T-helper 2 cell treated with Interferon-gamma antibody and Interleukin-4, amounts not matched to agents 100 ng/mL and 5 ng/mL, for 36 hours (primary cell): ENCODE measurements at regions not wholly inside any gene's neighbourhood (a gene's known extent, or its start where the extent isn't known, plus 50 kb on each side); places are given as distances from the start of the nearest gene placed in this dataset.

Experiments
- intact Hi-C: fragments of 100-400 bp; cut with micrococcal nuclease; formaldehyde crosslinking; loops from one replicate; pipeline ENCODE4 v1.15.1; 2023

DNA sequence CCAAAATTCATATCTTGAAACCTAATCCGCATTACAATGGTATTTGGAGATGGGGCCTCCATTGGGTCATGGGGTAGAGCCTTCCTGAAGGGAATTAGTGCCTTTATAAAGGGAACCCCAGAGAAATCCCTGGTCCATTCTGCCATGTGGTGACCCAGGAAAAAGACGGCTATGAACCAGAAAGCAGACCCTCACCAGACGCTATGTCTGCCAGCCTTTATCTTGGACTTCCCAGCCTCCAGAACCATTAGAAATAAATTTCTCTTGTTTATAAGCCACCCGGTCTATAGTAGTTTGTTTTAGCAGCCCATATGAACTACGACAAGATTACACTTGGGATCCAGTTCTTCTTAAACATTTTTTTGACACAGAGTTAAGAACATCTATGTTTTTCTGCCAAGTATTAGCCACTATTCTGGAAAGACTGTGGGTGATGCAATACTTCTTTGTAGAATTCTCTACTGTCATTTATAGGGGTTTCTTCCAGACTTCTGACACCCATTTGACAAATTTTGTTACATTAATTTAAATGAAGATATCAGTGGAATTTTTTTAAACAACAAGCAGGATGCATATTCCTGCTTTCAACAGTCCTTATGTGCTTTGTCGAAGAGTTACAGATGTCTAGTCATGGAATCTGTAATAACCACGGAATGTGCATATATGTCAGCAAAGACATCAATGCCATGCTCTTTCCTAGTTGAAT, 572.4 kb downstream of the NR2F1-AS1 start:
- intact Hi-C loops = no loop called here

DNA sequence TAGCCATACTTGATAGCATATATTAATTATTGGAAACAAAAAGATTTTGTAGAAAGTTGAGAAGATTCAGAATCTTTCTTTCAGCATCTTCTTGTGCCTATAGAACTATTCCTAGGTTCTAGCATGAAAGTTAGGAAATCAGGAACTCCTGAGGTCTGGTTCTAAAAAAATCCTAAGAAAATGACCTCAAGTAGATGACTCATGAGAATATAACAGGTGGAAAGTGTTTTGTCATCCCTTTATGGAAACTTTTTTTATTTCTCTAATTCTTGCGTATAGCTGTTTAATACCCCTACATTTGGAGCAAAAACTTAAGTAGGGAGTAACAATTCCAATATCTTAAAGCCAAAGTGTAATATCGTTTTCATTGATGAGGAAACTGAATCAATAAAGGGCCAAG, 574.1 kb downstream of the NR2F1-AS1 start:
- intact Hi-C loops = no loop called here

GRCh38 chr5:92998456-92998855, 582.6 kb downstream of the NR2F1-AS1 start:
- intact Hi-C loops = no loop called here

DNA sequence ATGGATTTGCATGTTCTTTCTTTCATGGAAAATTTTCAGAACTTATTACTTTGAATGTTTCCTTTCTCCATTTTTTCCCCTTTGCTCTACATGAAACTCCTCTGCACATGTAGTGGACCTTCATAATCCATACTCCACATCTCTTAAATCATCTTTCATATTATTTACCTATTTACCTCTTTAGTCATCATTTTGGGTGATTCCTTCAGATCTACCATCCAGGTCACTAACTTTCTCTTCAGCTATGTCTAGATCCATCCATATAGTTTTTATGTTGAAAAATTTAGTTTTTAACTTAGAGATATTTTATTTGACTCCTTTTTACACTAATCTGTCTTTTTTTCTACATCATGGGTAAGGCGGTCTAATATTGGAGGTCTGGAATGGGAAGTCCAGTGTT, 586.6 kb downstream of the NR2F1-AS1 start:
- intact Hi-C loops = no loop called here

DNA sequence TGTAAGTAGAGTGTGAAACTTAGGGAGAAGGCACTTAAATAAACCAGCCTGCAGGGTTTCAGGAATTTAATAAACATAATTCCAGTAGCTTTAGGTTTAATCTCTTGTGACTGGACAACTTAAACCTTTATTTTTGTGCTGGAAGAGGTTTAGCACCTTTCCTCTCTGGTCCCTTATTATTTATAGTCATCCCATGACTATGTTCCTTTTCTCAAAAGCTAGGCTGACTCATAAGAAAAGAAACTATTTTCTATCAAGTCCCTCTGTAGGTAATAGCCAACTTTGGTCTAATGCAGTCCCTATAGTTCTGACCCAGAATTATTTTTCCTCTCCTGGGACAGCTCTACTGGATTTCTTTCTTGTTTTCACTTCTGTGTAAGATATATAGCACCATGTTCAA, 588.9 kb downstream of the NR2F1-AS1 start:
- intact Hi-C loops = no loop called here

GRCh38 chr5:92991581-92992067, 589.4 kb downstream of the NR2F1-AS1 start:
- intact Hi-C loops = no loop called here

DNA sequence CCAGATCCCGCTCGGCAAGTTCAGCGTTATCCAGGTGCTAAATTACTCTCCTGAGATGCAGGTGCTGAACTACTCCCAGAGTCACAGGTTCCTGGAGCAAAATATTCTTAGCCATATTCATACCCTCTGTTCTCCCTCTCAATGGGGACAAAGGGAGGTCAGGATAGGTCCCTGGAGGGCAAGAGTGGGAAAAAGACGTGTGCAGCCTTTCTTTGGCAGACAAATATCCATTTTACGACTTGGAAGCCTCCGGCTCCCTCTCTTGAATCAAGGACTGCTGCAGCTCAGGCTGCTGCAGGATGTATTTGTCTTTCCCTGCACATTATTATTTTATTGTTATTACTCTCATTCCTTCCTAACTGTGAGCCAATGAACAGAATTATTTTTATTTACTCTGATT, 590.2 kb downstream of the NR2F1-AS1 start:
- intact Hi-C loops = no loop called here

- intact Hi-C loops = no loop called here
These were observed 600.0 kb downstream of the NR2F1-AS1 start for GRCh38 chr5:92981001-92981400.

- intact Hi-C loops = no loop called here
These were observed 600.5 kb downstream of the NR2F1-AS1 start for GRCh38 chr5:92980491-92980890.

- intact Hi-C loops = no loop called here
These were observed 601.3 kb downstream of the NR2F1-AS1 start for GRCh38 chr5:92979716-92980115.

GRCh38 chr5:92977846-92978540, 603.0 kb downstream of the NR2F1-AS1 start:
- intact Hi-C loops = no loop called here

DNA sequence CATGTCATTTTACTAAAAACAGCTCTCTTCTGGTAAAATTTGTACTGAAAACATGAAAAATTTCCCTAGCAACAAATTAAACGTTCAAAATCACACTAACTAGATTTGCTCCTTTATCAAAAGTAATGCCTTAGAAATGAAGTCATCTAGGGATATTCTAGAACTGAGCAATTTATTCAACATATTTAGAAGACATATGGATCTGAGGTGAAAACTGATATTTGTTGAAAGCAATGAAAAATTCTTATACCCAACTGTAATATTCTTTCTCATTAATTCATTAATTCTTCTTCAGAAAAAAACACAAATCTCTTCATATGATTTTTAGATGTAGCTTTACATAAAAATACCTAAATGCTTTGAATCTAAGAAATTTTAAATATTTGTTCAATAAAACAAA, 604.9 kb downstream of the NR2F1-AS1 start:
- intact Hi-C loops = no loop called here

DNA sequence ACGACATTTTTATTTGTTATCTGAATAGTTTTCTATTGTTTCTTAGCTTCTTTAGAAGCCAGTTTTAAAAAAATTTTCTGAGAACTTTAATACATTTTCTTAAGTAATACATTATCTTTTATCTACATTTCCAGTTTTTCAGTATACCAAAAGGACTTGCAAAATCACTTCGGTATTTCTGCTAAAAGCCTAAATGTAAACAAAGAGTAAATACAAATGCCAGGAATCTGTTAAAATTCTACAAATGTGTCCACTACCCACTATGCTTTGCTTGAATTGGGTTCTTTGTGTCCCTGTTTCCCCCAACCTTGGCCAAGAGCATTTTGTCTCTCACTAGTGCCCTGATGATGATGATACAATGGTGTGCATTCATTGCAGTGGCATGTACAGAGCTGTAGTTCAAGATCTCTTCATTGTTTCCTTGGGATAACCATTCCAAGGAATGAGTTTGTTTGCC, 611.2 kb downstream of the NR2F1-AS1 start:
- intact Hi-C loops = no loop called here

DNA sequence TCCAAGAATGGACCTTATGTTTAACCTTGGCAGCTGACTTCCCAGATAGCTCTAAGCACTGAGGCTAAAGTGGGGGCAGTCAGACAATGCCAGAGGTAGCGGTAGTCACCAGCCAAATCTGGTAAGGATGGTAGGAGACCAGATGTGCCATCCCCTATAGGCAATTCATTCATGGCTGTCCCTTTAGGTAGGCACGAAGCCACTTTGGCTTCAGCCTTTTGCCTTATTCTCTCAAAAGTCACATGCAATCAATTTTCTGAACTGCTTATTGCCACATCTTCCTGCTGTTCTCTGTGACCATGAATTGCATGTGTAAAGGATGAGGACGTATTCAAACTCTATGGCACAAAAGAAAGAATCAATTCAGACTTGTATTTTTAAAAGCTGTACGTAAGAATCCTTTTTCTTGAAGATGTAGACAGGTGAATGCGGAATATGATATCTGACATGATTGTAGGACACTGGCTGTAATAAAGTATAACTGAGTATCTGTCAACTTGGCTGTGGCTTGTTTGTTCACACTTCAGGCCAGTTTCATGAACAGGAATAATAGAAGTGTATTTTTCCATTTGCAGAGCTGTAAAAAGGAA, 611.7 kb downstream of the NR2F1-AS1 start:
- intact Hi-C loops = no loop called here

DNA sequence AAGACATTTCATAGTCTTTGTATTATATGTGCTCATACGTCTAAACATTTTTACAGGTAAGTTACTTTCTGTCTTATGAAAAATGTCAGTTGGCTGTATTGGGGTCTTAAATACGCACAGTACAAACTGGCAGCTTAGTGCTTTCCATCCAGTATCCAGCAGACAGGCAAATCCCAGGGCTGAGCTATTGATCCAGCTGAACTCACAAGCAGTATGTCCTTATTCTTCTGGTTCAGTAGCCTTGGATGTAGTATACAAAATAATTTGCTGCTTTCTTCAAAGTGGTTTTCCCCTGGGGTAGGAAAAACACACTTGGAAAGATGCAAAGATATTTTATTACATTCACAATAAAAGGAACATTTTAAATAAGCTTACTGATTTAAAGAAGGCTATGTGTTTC, 617.2 kb downstream of the NR2F1-AS1 start:
- intact Hi-C loops = no loop called here

- intact Hi-C loops = no loop called here
These were observed 618.3 kb downstream of the NR2F1-AS1 start for GRCh38 chr5:92962752-92963151.

GRCh38 chr5:92956886-92957285, 624.1 kb downstream of the NR2F1-AS1 start:
- intact Hi-C loops = no loop called here

DNA sequence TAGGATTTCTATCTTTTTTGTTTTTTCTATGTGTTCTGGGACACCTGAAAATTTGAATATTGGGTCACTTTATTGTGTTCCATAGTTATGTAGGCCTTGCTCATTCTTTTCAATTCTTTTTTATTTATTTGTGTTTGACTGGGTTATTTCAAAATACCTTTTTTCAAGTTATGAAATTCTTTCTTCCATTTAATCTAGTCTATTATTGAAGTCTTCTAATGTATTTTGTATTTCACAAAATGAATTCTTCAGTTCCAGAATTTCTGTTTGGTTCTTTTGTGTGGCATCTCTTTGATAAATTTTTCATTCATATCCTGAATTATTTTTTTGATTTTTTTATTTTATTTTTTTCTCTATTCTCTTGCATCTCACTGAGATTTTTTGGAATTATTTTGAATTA, 628.8 kb downstream of the NR2F1-AS1 start:
- intact Hi-C loops = no loop called here

DNA sequence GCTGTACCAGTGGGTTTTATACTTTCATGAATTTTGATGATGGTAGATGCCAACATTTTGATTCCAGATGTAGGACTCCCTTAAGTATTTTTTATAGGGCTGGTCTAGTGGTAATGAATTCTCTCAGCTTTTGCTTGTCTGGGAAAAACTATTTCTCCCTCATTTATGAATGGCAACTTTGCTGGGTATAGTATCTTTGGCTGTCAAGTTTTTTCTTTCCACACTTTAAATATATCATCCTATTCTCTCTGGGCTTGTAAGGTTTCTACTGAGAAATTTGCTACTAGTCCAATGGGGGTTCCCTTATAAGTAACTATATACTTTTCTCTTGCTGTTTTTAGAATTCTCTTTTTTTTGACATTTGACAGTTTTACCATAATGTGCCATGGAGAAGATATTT, 629.3 kb downstream of the NR2F1-AS1 start:
- intact Hi-C loops = no loop called here

GRCh38 chr5:92946546-92946945, 634.5 kb downstream of the NR2F1-AS1 start:
- intact Hi-C loops = no loop called here

GRCh38 chr5:92945605-92946097, 635.4 kb downstream of the NR2F1-AS1 start:
- intact Hi-C loops = no loop called here

DNA sequence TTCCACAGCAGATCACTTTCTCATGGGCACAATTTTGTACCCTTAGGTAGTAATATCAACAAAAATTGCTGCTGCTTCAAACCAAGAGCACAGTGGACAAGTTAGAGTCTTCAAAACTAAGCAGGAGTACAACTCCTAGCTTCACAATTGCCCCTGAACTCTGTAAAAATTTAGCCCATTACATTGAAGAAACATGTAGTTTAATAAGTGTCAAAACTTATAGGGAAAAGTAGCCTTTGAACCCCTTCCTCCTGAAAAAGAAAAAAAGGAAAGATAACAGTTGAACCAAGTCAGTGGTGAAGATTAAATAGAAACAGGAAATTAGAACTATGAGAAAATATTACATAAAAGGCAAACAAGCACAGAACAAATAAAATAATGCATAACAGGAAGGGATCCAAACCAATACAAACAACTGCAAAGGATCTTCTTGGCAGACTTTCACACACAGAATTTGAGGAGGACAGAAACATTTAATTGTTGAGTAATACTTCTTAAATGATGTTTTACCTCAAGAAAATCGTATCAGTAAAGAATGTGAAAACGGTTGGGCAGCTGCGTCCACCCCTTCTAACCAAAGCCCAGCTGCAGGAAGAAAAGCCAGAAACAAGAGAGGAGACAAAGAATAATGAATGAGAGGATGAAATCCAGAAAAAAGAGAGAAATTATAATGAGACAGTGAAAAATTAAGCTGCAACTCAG, 636.0 kb downstream of the NR2F1-AS1 start:
- intact Hi-C loops = no loop called here
